Stimulated activated naive CD8-positive, alpha-beta T cell treated with anti-CD3 and anti-CD28 coated beads, Interleukin-15, amount 100 ng/mL, for 72 hours (primary cell): ENCODE measurements at regions not wholly inside any gene's neighbourhood (a gene's known extent, or its start where the extent isn't known, plus 50 kb on each side); places are given as distances from the start of the nearest gene placed in this dataset.
"Not testable (repeated sequence)": the region's sequence is repeated elsewhere in the genome, so short reads cannot be mapped to it uniquely, and the experiment has no call there.

Experiments used
- ATAC-seq: fragments of 150-1000 bp; cut with Tn5 transposase; 2 replicates; pipeline ENCODE4 v1.10.0; 2021; ENCODE audit warnings: mild to moderate bottlenecking, moderate library complexity
- DNase-seq, 2 donors: peaks; one replicate each; pipeline ENCODE4 v3.0.0; 2021 to 2022
- H3K27ac Mint-ChIP-seq, 2 donors: one replicate each; pipeline ENCODE4 v1.8.0; 2022; ENCODE audit warnings: mild to moderate bottlenecking in 2 of 2, mixed read lengths in 2 of 2, moderate library complexity in 2 of 2
- H3K27me3 Mint-ChIP-seq: one replicate; pipeline ENCODE4 v1.8.0; 2022; ENCODE audit warnings: mixed read lengths
- H3K4me1 Mint-ChIP-seq: one replicate; pipeline ENCODE4 v1.8.0; 2022; ENCODE audit warnings: mild to moderate bottlenecking, mixed read lengths
- H3K4me3 Mint-ChIP-seq, 2 donors: one replicate each; pipeline ENCODE4 v1.8.0; 2022; ENCODE audit warnings: mild to moderate bottlenecking in 2 of 2, mixed read lengths in 2 of 2, moderate library complexity in 1 of 2
- H3K9me3 Mint-ChIP-seq, 2 donors: one replicate each; pipeline ENCODE4 v1.8.0; 2022; ENCODE audit warnings: mixed read lengths in 2 of 2

DNA sequence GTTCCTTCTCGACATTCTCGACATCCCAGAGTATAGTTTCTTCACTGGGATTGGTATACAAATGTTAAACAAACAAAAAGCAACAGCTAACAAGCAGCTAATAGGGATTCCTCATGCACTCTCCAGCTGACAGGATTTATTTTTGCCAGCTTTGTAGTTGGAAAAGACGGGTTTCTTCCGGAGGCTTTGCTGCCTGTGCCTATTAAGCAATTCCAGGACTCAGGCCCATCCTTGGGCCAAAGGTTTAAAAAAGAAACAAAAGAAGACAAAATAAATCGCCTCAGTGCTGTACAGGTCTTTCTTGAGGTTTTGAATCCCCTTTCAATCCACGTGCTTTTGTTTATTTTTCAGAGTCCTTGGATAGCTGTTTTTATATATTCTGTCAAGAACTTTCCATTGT lies 1414.5 kb upstream of the PCDH9 start:
- no peak for DNase-seq
- Mint-ChIP-seq H3K27ac (no peak overlapping the region), H3K4me3 (no peak overlapping the region), H3K27me3 (no peaks in the 10 kb centered on the region), H3K9me3 (peaks cover 10 to 12% of the 10 kb centered on the region in 2 donors), H3K4me1 (no peaks in the 10 kb centered on the region)
- no peak for ATAC-seq

DNA sequence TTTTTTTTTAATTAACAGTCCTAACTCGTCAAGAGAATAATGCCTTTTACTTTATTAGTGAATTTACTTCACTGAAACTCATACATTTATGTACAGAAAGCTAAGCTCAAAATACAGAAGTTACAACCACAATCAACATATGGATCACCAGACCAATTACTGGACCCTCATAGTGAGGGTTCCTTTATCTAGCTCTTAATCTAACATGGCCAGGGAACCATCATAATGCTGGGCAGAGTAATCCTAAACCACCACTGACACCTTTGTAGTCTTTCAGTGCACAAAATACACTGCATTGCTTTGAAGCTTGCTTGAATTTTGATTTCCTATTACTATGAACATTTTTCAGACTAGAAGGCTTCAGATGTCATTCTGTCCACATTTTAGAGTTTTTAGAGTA lies 1406.6 kb upstream of the PCDH9 start:
- no peak overlapping the region for H3K4me3 Mint-ChIP-seq
- H3K4me1 Mint-ChIP-seq: no peaks in the 10 kb centered on the region
- no peaks in the 10 kb centered on the region for H3K27me3 Mint-ChIP-seq
- DNase-seq: no peak
- H3K27ac Mint-ChIP-seq: no peak overlapping the region
- ATAC-seq: no peak
- H3K9me3 Mint-ChIP-seq: peaks cover 0 to 8% of the 10 kb centered on the region in 2 donors

DNA sequence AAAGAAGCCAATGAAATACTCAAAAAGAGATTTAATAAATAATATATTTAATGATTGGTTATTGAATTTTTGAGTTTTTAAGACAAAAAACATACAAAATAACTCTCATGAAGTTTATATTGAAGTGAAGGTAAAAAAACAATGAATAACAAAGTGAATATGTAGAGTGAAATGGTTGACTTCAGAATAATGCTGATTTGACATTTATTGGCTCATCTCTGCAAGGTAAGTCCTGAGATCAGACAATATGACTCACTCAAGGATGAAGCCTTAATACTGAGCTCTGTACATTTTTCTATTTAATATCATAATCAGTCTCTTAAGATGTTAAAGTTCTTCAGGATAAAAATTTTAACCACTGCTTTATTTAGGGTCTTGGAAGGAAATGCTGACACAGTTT lies 1398.9 kb upstream of the PCDH9 start:
- ATAC-seq (no peak), DNase-seq (no peak)
- H3K4me3 Mint-ChIP-seq: no peak overlapping the region
- peaks cover 6 to 24% of the 10 kb centered on the region in 2 donors for H3K9me3 Mint-ChIP-seq
- H3K27ac Mint-ChIP-seq: no peak overlapping the region
- H3K4me1 Mint-ChIP-seq: no peaks in the 10 kb centered on the region
- no peaks in the 10 kb centered on the region for H3K27me3 Mint-ChIP-seq

GRCh38 chr13:68627379-68627778 lies 1397.2 kb upstream of the PCDH9 start:
- Mint-ChIP-seq H3K9me3 (peaks cover 6 to 17% of the 10 kb centered on the region in 2 donors), H3K27me3 (no peaks in the 10 kb centered on the region), H3K4me3 (no peak overlapping the region), H3K27ac (no peak overlapping the region), H3K4me1 (no peaks in the 10 kb centered on the region)
- DNase-seq (no peak), ATAC-seq (no peak)

DNA sequence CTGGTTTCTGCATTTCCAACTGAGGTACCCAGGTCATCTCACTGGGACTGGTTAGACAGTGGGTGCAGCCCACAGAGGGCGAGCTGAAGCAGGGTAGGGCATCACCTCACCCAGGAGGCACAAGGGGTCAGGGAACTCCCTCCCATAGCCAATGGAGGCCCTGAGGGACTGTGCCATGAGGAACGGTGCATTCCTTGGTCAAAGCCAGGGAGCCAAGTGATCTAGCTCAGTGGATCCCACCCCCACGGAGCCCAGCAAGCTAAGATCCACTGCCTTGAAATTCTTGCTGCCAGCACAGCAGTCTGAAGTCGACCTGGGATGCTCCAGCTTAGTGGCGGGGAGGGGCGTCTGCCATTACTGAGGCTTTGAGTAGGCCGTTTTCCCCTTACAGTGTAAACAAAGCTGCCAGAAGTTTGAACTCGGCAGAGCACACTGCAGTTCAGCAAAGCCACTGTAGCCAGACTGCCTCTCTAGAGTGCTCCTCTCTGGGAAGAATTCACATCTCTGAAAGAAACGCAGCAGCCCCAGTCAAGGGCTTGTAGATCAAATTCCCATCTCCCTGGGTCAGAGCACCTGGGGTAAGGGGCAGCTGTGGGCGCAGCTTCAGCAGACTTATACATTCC lies 1386.6 kb upstream of the PCDH9 start:
- H3K4me1 Mint-ChIP-seq: no peaks in the 10 kb centered on the region
- peaks cover 18 to 32% of the 10 kb centered on the region in 2 donors for H3K9me3 Mint-ChIP-seq
- no peak overlapping the region for H3K27ac Mint-ChIP-seq

GRCh38 chr13:68609661-68610060 lies 1379.5 kb upstream of the PCDH9 start:
- Mint-ChIP-seq H3K27ac (no peak overlapping the region), H3K4me1 (no peaks in the 10 kb centered on the region), H3K27me3 (no peaks in the 10 kb centered on the region), H3K9me3 (peaks cover 4 to 6% of the 10 kb centered on the region in 2 donors), H3K4me3 (no peak overlapping the region)
- ATAC-seq (no peak), DNase-seq (no peak)

More for the DNA sequence above, 1386.6 kb upstream of the PCDH9 start:
- no peaks in the 10 kb centered on the region for H3K27me3 Mint-ChIP-seq
- H3K4me3 Mint-ChIP-seq: no peak overlapping the region
- ATAC-seq: no peak
- no peak for DNase-seq

DNA sequence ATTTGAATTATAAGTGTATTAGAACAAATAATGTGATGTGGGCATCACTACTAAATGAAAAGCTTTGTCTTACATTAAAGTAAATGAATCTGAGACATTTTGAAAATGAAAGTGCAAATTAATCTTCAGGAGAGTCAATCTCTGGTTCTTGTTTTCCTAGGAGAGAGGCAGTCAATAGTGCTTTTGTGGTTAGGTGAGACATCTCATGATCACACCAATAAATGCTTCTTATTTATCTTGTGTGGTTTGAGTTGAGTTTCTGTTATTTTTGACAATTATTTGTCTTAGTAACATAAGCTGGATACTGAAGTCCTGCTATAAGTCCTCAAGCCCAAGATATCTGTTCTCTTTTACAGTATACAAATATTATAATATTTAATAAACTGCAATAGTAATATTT lies 1378.0 kb upstream of the PCDH9 start:
- no peak overlapping the region for H3K27ac Mint-ChIP-seq
- H3K4me3 Mint-ChIP-seq: no peak overlapping the region
- H3K27me3 Mint-ChIP-seq: no peaks in the 10 kb centered on the region
- DNase-seq: no peak
- no peaks in the 10 kb centered on the region for H3K4me1 Mint-ChIP-seq
- no peak for ATAC-seq
- H3K9me3 Mint-ChIP-seq: peaks cover 4 to 7% of the 10 kb centered on the region in 2 donors

- H3K4me3 Mint-ChIP-seq: no peak overlapping the region
- DNase-seq: no peak
- H3K27me3 Mint-ChIP-seq: no peaks in the 10 kb centered on the region
- H3K9me3 Mint-ChIP-seq: peaks cover 6 to 7% of the 10 kb centered on the region in 2 donors
- no peaks in the 10 kb centered on the region for H3K4me1 Mint-ChIP-seq
- no peak for ATAC-seq
- no peak overlapping the region for H3K27ac Mint-ChIP-seq
Measured at GRCh38 chr13:68597641-68598040, 1367.5 kb upstream of the PCDH9 start.

GRCh38 chr13:68588623-68589022 lies 1358.5 kb upstream of the PCDH9 start:
- DNase-seq (no peak), ATAC-seq (no peak)
- H3K4me1 Mint-ChIP-seq: no peaks in the 10 kb centered on the region
- no peak overlapping the region for H3K27ac Mint-ChIP-seq
- no peak overlapping the region for H3K4me3 Mint-ChIP-seq
- peaks cover 0 to 7% of the 10 kb centered on the region in 2 donors for H3K9me3 Mint-ChIP-seq
- no peaks in the 10 kb centered on the region for H3K27me3 Mint-ChIP-seq

GRCh38 chr13:68584776-68585175 lies 1354.6 kb upstream of the PCDH9 start:
- Mint-ChIP-seq H3K9me3 (peaks cover under 1 to 7% of the 10 kb centered on the region in 2 donors), H3K27me3 (no peaks in the 10 kb centered on the region), H3K4me3 (no peak overlapping the region), H3K27ac (no peak overlapping the region), H3K4me1 (no peaks in the 10 kb centered on the region)
- DNase-seq: no peak
- ATAC-seq: no peak

DNA sequence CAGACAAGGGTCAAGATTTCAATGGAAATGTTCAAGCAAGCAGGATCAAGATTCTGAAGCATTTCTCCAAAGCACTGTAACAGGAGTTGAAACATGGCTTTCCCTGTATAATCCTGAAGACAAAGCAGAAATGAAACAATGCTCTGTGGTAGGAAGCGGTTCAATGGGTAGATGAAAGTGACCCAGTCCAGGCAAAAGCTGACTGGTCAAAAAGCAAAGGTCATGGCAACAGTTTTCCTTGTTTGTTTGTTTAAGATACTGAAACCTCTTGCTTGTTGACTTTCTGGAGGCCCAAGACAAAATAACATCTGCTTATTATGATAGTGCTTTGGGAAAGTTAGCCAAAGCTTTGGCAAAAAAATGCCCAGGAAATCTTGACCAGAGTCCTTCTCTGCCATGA lies 1343.9 kb upstream of the PCDH9 start:
- Mint-ChIP-seq H3K27ac (no peak overlapping the region), H3K4me1 (no peaks in the 10 kb centered on the region), H3K4me3 (no peak overlapping the region), H3K9me3 (peaks cover 10% of the 10 kb centered on the region in 2 donors), H3K27me3 (no peaks in the 10 kb centered on the region)
- no peak for ATAC-seq
- DNase-seq: no peak

GRCh38 chr13:68551701-68552522 lies 1321.8 kb upstream of the PCDH9 start:
- ATAC-seq (no peak), DNase-seq (no peak)
- H3K27ac Mint-ChIP-seq: peak overlapping the region in 1 of 2 donors; percentile 24
- no peaks in the 10 kb centered on the region for H3K27me3 Mint-ChIP-seq
- H3K4me3 Mint-ChIP-seq: no peak overlapping the region
- no peaks in the 10 kb centered on the region for H3K4me1 Mint-ChIP-seq
- peaks cover 4 to 11% of the 10 kb centered on the region in 2 donors for H3K9me3 Mint-ChIP-seq

GRCh38 chr13:68550330-68550729 lies 1320.2 kb upstream of the PCDH9 start:
- Mint-ChIP-seq H3K27ac (no peak overlapping the region), H3K9me3 (peaks cover 4 to 11% of the 10 kb centered on the region in 2 donors), H3K27me3 (no peaks in the 10 kb centered on the region), H3K4me3 (no peak overlapping the region), H3K4me1 (no peaks in the 10 kb centered on the region)
- DNase-seq (no peak), ATAC-seq (no peak)

DNA sequence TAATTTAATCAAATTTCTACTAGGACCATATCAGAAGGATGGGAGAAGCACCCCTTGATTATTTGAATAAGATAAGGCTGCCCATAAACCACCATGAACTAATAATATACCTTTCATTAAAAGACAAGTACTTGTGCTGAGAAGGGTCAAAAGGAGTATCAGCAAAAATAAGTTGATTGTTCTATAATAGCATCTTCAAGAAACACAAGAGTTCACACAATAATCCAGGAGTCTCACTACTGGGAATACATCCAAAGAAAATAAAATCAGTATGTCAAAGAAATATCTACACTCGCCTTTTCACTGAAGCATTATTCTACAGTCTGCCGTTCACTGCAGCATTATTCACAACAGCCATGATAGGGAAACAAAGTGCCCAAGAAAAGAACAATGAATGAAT lies 1310.1 kb upstream of the PCDH9 start:
- Mint-ChIP-seq H3K4me1 (no peaks in the 10 kb centered on the region), H3K27me3 (no peaks in the 10 kb centered on the region), H3K4me3 (no peak overlapping the region), H3K9me3 (no peaks in the 10 kb centered on the region), H3K27ac (no peak overlapping the region)
- DNase-seq (no peak), ATAC-seq (no peak)

GRCh38 chr13:68535329-68535728 lies 1305.2 kb upstream of the PCDH9 start:
- H3K9me3 Mint-ChIP-seq: peaks cover 5 to 8% of the 10 kb centered on the region in 2 donors
- no peaks in the 10 kb centered on the region for H3K27me3 Mint-ChIP-seq
- no peaks in the 10 kb centered on the region for H3K4me1 Mint-ChIP-seq
- H3K4me3 Mint-ChIP-seq: no peak overlapping the region
- no peak for DNase-seq
- no peak overlapping the region for H3K27ac Mint-ChIP-seq
- ATAC-seq: no peak

- not testable (repeated sequence) for H3K27me3 Mint-ChIP-seq, ATAC-seq, H3K27ac Mint-ChIP-seq, H3K4me3 Mint-ChIP-seq, H3K4me1 Mint-ChIP-seq, DNase-seq
- H3K9me3 Mint-ChIP-seq: peaks cover 19 to 30% of the 10 kb centered on the region in 2 donors
Measured at GRCh38 chr13:68527167-68527566, 1297.0 kb upstream of the PCDH9 start.
